OCI-LY1 (cell line): ENCODE measurements at regions not wholly inside any gene's neighbourhood (a gene's known extent, or its start where the extent isn't known, plus 50 kb on each side); places are given as distances from the start of the nearest gene placed in this dataset.

ENCODE experiments used
- H2AFZ ChIP-seq: fragments of 200-600 bp; sonication (generic), shearing (Covaris generic); 2 replicates; pipeline ENCODE4 v1.6.0; 2014; ENCODE audit warnings: antibody characterized with exemption, mild to moderate bottlenecking, low read length
- H3F3A ChIP-seq: fragments of 200-600 bp; sonication (generic), shearing (Covaris generic); 2 replicates; pipeline ENCODE4 v1.6.0; 2014; ENCODE audit warnings: mild to moderate bottlenecking, antibody characterized with exemption, low read length, moderate library complexity; ENCODE audit not compliant: insufficient read depth
- H3K27ac ChIP-seq: fragments of 200-600 bp; sonication (generic); 2 replicates; pipeline ENCODE4 v1.5.1; 2014; ENCODE audit warnings: low read length, mixed run types, mild to moderate bottlenecking, low read depth; ENCODE audit not compliant: poor library complexity, severe bottlenecking
- H3K27me3 ChIP-seq: fragments of 200-600 bp; sonication (generic); 2 replicates; pipeline ENCODE4 v1.6.0; 2014; ENCODE audit warnings: antibody characterized with exemption, mild to moderate bottlenecking, low read length, moderate library complexity; ENCODE audit not compliant: insufficient read depth
- H3K36me3 ChIP-seq: fragments of 200-600 bp; sonication (generic); 2 replicates; pipeline ENCODE4 v1.6.1; 2014; ENCODE audit warnings: mild to moderate bottlenecking, antibody characterized with exemption, low read length, moderate library complexity, mixed read lengths; ENCODE audit not compliant: insufficient read depth
- H3K4me1 ChIP-seq: fragments of 200-600 bp; sonication (generic); 2 replicates; pipeline ENCODE4 v1.5.1; 2014; ENCODE audit warnings: mild to moderate bottlenecking, low read length, moderate library complexity; ENCODE audit not compliant: insufficient read depth, severe bottlenecking
- H3K4me2 ChIP-seq: fragments of 200-600 bp; sonication (generic), shearing (Covaris generic); 2 replicates; pipeline ENCODE4 v1.6.1; 2014; ENCODE audit warnings: low read length
- H3K4me3 ChIP-seq: fragments of 200-600 bp; sonication (generic); 2 replicates; pipeline ENCODE4 v1.5.1; 2014; ENCODE audit warnings: low read length, low read depth, mild to moderate bottlenecking, mixed read lengths; ENCODE audit not compliant: poor library complexity, severe bottlenecking
- H3K79me2 ChIP-seq: fragments of 200-600 bp; shearing (Covaris generic); 2 replicates; pipeline ENCODE4 v1.6.1; 2016; ENCODE audit warnings: mixed run types, low read length, mixed read lengths; ENCODE audit not compliant: insufficient read depth
- H3K9ac ChIP-seq: fragments of 200-600 bp; sonication (generic), shearing (Covaris generic); 2 replicates; pipeline ENCODE4 v1.6.1; 2014; ENCODE audit warnings: mild to moderate bottlenecking, low read length, mixed read lengths
- H3K9me2 ChIP-seq: fragments of 200-600 bp; sonication (generic), shearing (Covaris generic); 2 replicates; pipeline ENCODE4 v1.6.1; 2014; ENCODE audit warnings: low read depth, mild to moderate bottlenecking, low read length, mixed read lengths
- H3K9me3 ChIP-seq: fragments of 200-600 bp; shearing (Covaris generic); 2 replicates; pipeline ENCODE4 v1.6.1; 2014; ENCODE audit warnings: low read length, mixed read lengths
- H4K20me1 ChIP-seq: fragments of 200-600 bp; sonication (generic), shearing (Covaris generic); 2 replicates; pipeline ENCODE4 v1.6.0; 2016; ENCODE audit warnings: mild to moderate bottlenecking, low read length; ENCODE audit not compliant: insufficient read depth
- EZH2 ChIP-seq: fragments of 200-600 bp; sonication (generic), shearing (Covaris generic); IDR thresholded peaks from 2 replicates; pipeline ENCODE4 v1.8.0; 2017; ENCODE audit warnings: borderline replicate concordance, mixed run types, mild to moderate bottlenecking, antibody characterized with exemption, low read length, moderate library complexity, mixed read lengths
- TF ChIP-seq, protein P1 (sequence below): fragments of 200-600 bp; sonication (generic), shearing (Covaris generic); IDR thresholded peaks from 2 replicates; pipeline ENCODE4 v1.5.1; 2017; ENCODE audit warnings: mild to moderate bottlenecking, antibody characterized with exemption, low read length, moderate library complexity, mixed read lengths

DNA sequence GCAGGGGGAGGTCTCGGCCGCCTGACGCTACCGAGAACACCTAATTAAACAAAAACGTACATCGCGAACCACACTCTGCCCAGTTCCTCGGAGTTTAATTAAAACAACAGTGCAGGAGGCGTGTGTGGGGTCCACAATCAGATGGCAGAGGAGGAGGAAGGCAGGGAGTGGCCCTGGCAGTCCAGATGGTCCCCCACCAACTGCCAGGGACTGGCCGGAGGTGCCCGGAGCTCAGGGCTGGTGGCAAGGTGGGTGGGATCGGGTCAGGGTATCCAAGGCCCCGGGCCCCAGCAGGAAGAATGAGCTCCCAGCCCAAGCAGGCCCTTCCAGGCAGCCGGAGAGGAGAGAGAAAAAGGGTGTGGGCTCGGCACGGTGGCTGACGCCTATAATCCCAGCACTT lies 71.3 kb downstream of the PTPRS start:
- no peaks in the 10 kb centered on the region for H3K9me3 ChIP-seq
- no peaks in the 10 kb centered on the region for H3K9me2 ChIP-seq
- no peak overlapping the region for H3K4me2 ChIP-seq
- no peaks in the 10 kb centered on the region for H4K20me1 ChIP-seq
- no peaks in the 10 kb centered on the region for H3K4me1 ChIP-seq
- no peaks in the 10 kb centered on the region for H3F3A ChIP-seq
- H3K36me3 ChIP-seq = no peaks in the 10 kb centered on the region
- no peak overlapping the region for H3K9ac ChIP-seq
- H3K79me2 ChIP-seq = no peaks in the 10 kb centered on the region
- no peak for TF ChIP-seq EZH2
- TF ChIP-seq, protein P1, sequence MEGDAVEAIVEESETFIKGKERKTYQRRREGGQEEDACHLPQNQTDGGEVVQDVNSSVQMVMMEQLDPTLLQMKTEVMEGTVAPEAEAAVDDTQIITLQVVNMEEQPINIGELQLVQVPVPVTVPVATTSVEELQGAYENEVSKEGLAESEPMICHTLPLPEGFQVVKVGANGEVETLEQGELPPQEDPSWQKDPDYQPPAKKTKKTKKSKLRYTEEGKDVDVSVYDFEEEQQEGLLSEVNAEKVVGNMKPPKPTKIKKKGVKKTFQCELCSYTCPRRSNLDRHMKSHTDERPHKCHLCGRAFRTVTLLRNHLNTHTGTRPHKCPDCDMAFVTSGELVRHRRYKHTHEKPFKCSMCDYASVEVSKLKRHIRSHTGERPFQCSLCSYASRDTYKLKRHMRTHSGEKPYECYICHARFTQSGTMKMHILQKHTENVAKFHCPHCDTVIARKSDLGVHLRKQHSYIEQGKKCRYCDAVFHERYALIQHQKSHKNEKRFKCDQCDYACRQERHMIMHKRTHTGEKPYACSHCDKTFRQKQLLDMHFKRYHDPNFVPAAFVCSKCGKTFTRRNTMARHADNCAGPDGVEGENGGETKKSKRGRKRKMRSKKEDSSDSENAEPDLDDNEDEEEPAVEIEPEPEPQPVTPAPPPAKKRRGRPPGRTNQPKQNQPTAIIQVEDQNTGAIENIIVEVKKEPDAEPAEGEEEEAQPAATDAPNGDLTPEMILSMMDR = no peak
- no peak overlapping the region for H2AFZ ChIP-seq
- no peak overlapping the region for H3K27ac ChIP-seq
- H3K27me3 ChIP-seq = no peaks in the 10 kb centered on the region
- no peak overlapping the region for H3K4me3 ChIP-seq

DNA sequence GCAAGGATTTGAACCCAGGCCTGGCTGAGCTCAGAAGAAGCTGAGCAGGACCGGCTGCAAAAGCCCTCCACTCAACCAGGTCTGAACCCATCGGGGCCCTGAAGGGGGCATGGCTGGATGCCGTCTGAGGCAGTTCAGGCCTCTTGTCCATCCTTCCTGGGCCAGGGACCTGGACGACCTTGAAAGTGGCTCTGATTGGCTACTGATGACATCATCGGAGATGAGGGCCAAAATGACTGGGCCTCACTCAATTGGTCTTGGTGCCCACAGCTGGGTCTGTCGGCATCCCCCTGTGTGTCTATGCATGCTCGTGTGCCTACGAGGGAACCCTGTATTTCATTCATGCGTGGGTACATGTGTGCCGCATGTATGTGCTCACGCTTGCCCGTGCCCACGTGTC lies 71.8 kb downstream of the PTPRS start:
- Histone ChIP-seq H3K4me3 (no peak overlapping the region), H4K20me1 (no peaks in the 10 kb centered on the region), H3K27ac (no peak overlapping the region), H3K36me3 (no peaks in the 10 kb centered on the region), H3K27me3 (no peaks in the 10 kb centered on the region), H3K9ac (no peak overlapping the region), H3K4me2 (no peak overlapping the region), H3K9me2 (no peaks in the 10 kb centered on the region), H2AFZ (no peak overlapping the region), H3K4me1 (no peaks in the 10 kb centered on the region), H3K79me2 (no peaks in the 10 kb centered on the region), H3K9me3 (no peaks in the 10 kb centered on the region), H3F3A (no peaks in the 10 kb centered on the region)
- TF ChIP-seq, protein P1 = no peak
- TF ChIP-seq EZH2 = no peak

DNA sequence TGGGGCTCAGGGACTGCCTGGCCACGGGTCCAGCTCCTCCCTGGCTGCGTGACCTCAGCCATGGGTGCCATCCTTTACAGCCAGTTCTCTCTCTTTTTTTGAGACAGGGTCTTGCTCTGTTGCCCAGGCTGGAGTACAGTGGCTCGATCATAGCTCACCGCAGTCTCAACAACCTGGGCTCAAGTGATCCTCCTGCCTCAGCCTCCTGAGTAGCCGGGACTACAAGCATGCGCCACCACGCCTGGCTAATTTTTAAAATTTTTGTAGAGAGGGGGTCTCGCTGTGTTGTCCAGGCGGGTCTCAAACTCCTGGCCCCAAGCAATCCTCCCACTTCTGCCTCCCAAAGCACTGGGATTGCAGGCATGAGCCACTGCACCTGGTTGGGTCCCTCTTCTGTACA lies 75.4 kb downstream of the PTPRS start:
- no peaks in the 10 kb centered on the region for H3K36me3 ChIP-seq
- no peaks in the 10 kb centered on the region for H3K79me2 ChIP-seq
- no peak overlapping the region for H3K27ac ChIP-seq
- no peak for TF ChIP-seq EZH2
- TF ChIP-seq, protein P1 = no peak
- no peaks in the 10 kb centered on the region for H3K9me2 ChIP-seq
- 0 out of 2 replicates have a peak, but pooled peaks cover 5% of the 10 kb centered on the region for H3K27me3 ChIP-seq
- H2AFZ ChIP-seq = no peak overlapping the region
- no peaks in the 10 kb centered on the region for H3K9me3 ChIP-seq
- H3K9ac ChIP-seq = no peak overlapping the region
- H3K4me2 ChIP-seq = no peak overlapping the region
- H3F3A ChIP-seq = no peaks in the 10 kb centered on the region
- no peaks in the 10 kb centered on the region for H3K4me1 ChIP-seq
- no peaks in the 10 kb centered on the region for H4K20me1 ChIP-seq
- no peak overlapping the region for H3K4me3 ChIP-seq
